ENCODE measurements at regions not wholly inside any gene's neighbourhood (a gene's known extent, or its start where the extent isn't known, plus 50 kb on each side); places are given as distances from the start of the nearest gene placed in this dataset.

DNA sequence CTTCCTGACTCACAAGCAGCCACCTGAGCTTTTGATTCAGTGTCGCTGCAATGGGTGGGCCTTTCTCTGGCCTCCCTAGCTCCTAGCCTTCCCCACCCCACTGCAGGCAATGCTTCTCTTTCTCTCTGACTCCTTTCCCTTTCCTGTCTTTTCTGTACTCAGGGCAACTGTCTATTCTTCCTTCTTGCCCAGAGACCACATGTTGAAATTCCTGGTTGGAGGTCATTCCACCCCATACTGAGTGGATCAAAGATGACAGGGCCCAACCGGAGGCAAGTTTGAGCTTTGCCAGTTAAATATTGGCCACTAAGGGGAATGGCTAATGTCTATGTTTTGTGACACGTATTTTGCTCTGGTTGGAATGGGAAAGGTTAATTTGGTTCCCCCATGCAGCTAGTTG, 65.2 kb upstream of the ARID1A start:
- TF ChIP-seq, protein P1, sequence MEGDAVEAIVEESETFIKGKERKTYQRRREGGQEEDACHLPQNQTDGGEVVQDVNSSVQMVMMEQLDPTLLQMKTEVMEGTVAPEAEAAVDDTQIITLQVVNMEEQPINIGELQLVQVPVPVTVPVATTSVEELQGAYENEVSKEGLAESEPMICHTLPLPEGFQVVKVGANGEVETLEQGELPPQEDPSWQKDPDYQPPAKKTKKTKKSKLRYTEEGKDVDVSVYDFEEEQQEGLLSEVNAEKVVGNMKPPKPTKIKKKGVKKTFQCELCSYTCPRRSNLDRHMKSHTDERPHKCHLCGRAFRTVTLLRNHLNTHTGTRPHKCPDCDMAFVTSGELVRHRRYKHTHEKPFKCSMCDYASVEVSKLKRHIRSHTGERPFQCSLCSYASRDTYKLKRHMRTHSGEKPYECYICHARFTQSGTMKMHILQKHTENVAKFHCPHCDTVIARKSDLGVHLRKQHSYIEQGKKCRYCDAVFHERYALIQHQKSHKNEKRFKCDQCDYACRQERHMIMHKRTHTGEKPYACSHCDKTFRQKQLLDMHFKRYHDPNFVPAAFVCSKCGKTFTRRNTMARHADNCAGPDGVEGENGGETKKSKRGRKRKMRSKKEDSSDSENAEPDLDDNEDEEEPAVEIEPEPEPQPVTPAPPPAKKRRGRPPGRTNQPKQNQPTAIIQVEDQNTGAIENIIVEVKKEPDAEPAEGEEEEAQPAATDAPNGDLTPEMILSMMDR (conservative IDR thresholded peaks at IDR 0.05; ENCODE audit: low read depth, low read length), result no peak
- no peak for TF ChIP-seq EZH2phosphoT487 (IDR thresholded peaks at IDR 0.05; ENCODE audit: borderline replicate concordance, low read length)

All from PC-3 (cell line).